SK-N-SH treated with all-trans-retinoic acid at 6 μM for 48 hours (cell line): ENCODE measurements at regions not wholly inside any gene's neighbourhood (a gene's known extent, or its start where the extent isn't known, plus 50 kb on each side); places are given as distances from the start of the nearest gene placed in this dataset.
"Not testable (repeated sequence)": the region's sequence is repeated elsewhere in the genome, so short reads cannot be mapped to it uniquely, and the experiment has no call there.

ENCODE experiments used
- ESRRG ChIP-seq: fragments of 250-450 bp; sonication (Bioruptor Pico); IDR thresholded peaks from 2 replicates; pipeline ENCODE4 v1.6.1; 2021; ENCODE audit warnings: mild to moderate bottlenecking
- GLIS3 ChIP-seq: fragments of 250-450 bp; sonication (Bioruptor Pico); IDR thresholded peaks from 2 replicates; pipeline ENCODE4 v1.5.0; 2020; ENCODE audit warnings: mild to moderate bottlenecking, moderate library complexity
- PPARA ChIP-seq: fragments of 250-450 bp; sonication (Bioruptor Pico); IDR thresholded peaks from 2 replicates; pipeline ENCODE4 v1.5.0; 2020; ENCODE audit warnings: mild to moderate bottlenecking, borderline replicate concordance
- RARB ChIP-seq: fragments of 250-450 bp; sonication (Bioruptor Pico); IDR thresholded peaks from 2 replicates; pipeline ENCODE4 v1.8.0; 2021; ENCODE audit warnings: mild to moderate bottlenecking, moderate library complexity
- TOX ChIP-seq: fragments of 250-450 bp; sonication (Bioruptor Pico); IDR thresholded peaks from 2 replicates; pipeline ENCODE4 v1.8.0; 2021; ENCODE audit warnings: mild to moderate bottlenecking, moderate library complexity, borderline replicate concordance
- TF ChIP-seq, protein P1 (sequence below): fragments of 250-450 bp; sonication (Bioruptor Pico); IDR thresholded peaks from 2 replicates; pipeline ENCODE4 v1.5.1; 2020; ENCODE audit warnings: low read depth, mild to moderate bottlenecking, moderate library complexity
- TF ChIP-seq, protein P2 (sequence below): fragments of 250-450 bp; sonication (Bioruptor Pico); IDR thresholded peaks from 2 replicates; pipeline ENCODE4 v1.5.0; 2020; ENCODE audit warnings: mild to moderate bottlenecking, moderate library complexity

DNA sequence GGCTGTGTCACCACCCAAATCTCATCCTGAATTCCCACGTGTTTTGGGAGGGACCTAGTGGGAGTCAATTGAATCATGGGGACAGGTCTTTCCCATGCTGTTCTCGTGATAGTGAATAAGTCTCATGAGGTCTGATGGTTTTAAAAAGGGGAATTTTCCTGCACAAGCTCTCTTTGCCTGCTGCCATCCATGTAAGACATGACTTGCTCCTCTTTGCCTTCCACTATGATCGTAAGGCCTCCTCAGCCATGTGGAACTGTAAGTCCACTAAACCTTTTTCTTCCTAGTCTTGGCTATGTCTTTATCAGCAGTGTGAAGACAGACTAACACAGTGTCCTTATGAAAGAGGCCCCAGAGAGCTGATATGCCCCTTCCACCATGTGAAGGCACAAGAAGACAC is 230.9 kb upstream of the ACTBL2 start:
- not testable (repeated sequence) for TF ChIP-seq GLIS3; ESRRG; PPARA (CRISPR knock-in tag); TOX (CRISPR knock-in tag); RARB
- TF ChIP-seq, protein P1, sequence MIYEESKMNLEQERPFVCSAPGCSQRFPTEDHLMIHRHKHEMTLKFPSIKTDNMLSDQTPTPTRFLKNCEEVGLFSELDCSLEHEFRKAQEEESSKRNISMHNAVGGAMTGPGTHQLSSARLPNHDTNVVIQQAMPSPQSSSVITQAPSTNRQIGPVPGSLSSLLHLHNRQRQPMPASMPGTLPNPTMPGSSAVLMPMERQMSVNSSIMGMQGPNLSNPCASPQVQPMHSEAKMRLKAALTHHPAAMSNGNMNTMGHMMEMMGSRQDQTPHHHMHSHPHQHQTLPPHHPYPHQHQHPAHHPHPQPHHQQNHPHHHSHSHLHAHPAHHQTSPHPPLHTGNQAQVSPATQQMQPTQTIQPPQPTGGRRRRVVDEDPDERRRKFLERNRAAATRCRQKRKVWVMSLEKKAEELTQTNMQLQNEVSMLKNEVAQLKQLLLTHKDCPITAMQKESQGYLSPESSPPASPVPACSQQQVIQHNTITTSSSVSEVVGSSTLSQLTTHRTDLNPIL (CRISPR knock-in tag) = not testable (repeated sequence)
- TF ChIP-seq, protein P2, sequence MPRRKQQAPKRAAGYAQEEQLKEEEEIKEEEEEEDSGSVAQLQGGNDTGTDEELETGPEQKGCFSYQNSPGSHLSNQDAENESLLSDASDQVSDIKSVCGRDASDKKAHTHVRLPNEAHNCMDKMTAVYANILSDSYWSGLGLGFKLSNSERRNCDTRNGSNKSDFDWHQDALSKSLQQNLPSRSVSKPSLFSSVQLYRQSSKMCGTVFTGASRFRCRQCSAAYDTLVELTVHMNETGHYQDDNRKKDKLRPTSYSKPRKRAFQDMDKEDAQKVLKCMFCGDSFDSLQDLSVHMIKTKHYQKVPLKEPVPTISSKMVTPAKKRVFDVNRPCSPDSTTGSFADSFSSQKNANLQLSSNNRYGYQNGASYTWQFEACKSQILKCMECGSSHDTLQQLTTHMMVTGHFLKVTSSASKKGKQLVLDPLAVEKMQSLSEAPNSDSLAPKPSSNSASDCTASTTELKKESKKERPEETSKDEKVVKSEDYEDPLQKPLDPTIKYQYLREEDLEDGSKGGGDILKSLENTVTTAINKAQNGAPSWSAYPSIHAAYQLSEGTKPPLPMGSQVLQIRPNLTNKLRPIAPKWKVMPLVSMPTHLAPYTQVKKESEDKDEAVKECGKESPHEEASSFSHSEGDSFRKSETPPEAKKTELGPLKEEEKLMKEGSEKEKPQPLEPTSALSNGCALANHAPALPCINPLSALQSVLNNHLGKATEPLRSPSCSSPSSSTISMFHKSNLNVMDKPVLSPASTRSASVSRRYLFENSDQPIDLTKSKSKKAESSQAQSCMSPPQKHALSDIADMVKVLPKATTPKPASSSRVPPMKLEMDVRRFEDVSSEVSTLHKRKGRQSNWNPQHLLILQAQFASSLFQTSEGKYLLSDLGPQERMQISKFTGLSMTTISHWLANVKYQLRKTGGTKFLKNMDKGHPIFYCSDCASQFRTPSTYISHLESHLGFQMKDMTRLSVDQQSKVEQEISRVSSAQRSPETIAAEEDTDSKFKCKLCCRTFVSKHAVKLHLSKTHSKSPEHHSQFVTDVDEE (CRISPR knock-in tag) = not testable (repeated sequence)
